SHP77 (cell line): ENCODE measurements at regions not wholly inside any gene's neighbourhood (a gene's known extent, or its start where the extent isn't known, plus 50 kb on each side); places are given as distances from the start of the nearest gene placed in this dataset.

Source experiments
- DNase-seq, 2 experiments: peaks; one replicate each; lab custom pipeline; 2025; lab: John Stamatoyannopoulos, UW

DNA sequence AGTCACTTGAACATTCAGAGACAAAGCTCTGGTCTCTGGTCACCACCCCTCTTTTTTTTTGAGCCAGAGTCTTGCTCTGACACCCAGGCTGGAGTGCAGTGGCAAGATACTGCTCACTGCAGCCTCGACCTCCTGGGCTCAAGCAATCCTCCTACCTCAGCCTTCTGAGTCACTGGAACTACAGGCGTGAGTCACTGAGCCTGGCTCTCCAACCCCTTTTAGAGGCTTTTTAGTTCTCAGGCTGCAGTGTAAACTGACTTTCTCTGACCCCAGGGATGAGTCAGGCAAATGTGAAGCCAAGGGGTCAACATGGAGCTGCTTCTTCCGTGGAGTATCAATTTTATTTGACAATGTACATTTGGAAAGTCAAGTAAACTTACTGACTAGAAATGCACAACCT is 229.2 kb downstream of the PTTG2 start:
- DNase-seq = no peak

DNA sequence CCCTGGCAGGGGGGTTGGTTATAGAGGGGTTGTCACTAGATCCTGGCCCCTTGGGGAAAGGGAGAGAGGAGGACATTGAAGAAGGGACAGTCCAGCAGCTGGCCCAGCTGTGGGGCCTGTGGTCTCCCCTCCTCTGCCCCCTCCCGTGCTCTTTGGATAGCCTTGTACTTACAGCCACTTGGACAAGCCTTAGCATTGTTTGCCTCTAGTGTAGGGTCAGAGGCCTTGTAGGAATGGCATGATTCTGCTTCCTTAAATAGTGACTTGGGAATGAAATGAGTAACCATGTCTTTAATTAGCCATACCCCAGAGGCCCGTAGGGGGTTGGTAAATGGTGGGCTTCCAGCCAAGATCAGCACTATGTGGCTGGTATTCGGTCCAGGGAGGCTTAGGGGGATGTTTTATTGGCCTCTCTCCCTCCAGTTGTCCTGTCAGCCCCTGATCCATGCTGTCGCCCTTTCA is 230.6 kb downstream of the PTTG2 start:
- DNase-seq = no peak

GRCh38 chr4:38192516-38192915 is 232.3 kb downstream of the PTTG2 start:
- no peak for DNase-seq

- DNase-seq = no peak
Observed at GRCh38 chr4:38193236-38193863, 233.2 kb downstream of the PTTG2 start.

- no peak for DNase-seq
Observed at GRCh38 chr4:38194047-38194602, 233.9 kb downstream of the PTTG2 start.

DNA sequence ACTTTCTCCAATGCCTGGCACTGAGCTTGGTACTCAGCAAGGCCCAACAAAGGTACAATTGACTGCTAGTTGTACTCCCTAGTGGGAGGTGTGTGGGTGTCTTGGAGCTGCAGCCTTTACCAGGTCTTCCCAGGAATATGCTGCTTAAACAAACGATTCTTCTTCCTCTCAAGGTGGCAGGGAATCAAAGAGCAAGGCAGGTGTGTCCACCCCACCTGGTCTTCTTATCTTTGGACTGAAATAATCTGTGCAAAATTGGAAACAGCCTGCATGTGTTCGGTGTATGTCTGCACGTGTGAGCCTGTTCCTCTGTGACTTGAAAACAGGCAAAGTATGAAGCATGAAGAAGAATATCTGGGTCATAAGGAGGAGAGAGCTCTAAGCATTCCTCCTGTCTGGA is 235.3 kb downstream of the PTTG2 start:
- DNase-seq = no peak

- no peak for DNase-seq
Observed at GRCh38 chr4:38195911-38196310, 235.7 kb downstream of the PTTG2 start.

DNA sequence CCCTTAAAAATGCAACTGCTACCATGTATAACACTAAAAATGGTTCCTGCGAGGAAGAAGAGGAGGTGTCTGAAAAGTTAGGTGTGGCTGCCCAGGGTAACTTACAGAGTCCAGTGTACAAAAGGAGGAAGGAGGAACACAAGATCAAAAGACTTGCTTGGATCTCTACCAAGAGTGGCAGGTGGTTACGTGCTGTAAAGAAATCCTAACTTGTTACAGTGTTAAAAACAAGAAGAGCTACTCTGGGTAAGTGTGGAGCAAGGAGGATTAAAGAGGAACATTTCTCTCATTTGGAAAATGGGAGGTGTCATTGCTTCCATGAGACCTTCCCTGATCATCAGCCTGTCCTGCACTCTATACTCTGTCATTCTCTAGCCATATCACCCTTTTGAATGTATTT is 242.0 kb downstream of the PTTG2 start:
- no peak for DNase-seq

- no peak for DNase-seq
Observed at GRCh38 chr4:38203609-38204008, 243.4 kb downstream of the PTTG2 start.

GRCh38 chr4:38204339-38205035 is 244.3 kb downstream of the PTTG2 start:
- no peak for DNase-seq

DNA sequence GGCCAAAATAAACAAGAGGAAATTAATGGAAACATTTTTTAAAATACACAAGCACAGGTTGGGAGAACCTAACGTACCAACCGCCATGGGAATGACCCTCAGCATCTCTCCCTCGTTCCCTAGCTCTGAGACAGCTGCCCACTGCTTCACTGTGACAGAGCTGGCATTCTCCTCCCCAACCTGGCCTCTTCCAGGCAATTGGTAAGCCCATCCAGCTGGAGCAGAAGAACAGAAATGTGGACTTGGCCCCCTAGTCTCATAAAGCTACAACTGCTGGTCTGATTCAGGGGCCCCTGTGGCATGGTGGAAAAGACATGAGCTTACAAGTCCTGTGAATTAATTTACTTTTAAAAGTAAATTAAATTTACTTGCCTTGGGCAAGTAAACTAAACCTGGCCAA is 245.1 kb downstream of the PTTG2 start:
- no peak for DNase-seq

- DNase-seq = no peak
Observed at GRCh38 chr4:38207110-38207457, 246.9 kb downstream of the PTTG2 start.

GRCh38 chr4:38209654-38210053 is 249.5 kb downstream of the PTTG2 start:
- no peak for DNase-seq

DNA sequence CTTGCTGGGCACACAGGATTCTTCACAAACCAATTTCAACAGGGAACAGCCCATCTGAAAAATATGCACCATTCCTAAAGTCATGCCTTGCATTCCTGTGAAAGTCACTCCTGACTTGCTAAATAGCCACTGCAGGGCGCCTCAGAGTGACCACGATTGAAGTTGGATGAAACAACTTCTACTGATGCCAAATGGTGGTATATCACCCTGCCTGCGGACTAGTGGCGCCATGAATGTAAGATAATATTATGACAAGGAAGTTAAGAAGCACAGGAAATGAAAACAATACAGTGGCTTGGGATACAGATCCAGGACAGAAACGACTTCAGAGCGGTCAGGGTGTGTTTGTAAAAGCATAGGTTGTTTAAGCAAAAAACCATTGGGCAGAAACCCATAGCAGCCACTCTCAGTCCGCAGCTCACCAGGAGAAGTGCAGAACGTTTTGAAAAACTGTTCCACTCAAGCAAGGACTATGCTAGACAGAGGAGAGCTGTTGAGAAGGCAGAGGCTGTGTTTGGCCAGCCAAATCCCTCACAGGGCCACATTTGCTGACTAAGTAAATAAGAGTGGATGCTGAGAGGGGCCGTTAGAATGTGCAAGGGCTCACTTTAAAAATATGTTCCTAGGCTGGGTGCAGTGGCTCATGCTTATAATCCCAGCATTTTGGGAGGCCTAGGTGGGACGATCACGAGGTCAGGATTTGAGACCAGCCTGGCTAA is 250.4 kb downstream of the PTTG2 start:
- no peak for DNase-seq

- no peak for DNase-seq
Observed at GRCh38 chr4:38211885-38212284, 251.7 kb downstream of the PTTG2 start.

DNA sequence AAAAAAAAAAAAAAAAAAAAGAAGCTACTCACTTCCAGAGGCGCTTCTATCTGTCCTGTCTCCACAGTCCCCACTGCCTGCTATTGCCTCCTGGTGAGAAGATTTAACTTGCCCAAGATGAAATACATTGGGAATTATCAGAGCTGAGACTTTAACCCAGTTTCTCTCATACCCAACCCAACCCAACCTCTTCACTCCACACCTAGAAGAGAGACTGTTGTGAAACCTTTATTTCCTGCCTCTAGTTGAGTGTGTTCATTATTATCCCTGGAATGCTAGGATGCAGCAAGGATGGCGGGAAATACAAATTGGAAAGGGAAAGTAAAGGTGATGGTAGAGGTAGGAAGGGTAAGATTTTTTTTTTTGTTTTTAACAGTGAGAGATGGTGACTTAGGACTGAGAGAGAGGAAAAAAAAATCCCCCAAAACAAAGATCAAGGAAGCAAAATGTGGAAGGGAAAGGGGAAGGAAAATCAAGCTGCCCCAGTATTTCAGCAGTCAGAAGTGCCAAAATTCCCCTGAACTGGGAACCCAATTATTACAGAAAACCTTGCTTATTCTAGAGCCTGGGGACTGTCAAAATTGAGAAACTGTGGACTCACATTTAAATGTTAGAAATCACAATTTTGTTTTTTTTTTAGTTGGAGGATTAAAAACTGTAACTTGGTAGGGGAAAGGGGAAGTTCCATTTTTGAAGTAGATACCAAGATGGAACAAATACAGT is 253.0 kb downstream of the PTTG2 start:
- no peak for DNase-seq

- no peak for DNase-seq
Observed at GRCh38 chr4:38222892-38223291, 262.7 kb downstream of the PTTG2 start.

GRCh38 chr4:38223306-38223705 is 263.1 kb downstream of the PTTG2 start:
- no peak for DNase-seq

GRCh38 chr4:38223782-38224236 is 263.6 kb downstream of the PTTG2 start:
- no peak for DNase-seq

- DNase-seq = no peak
Observed at GRCh38 chr4:38224850-38225249, 264.7 kb downstream of the PTTG2 start.

DNA sequence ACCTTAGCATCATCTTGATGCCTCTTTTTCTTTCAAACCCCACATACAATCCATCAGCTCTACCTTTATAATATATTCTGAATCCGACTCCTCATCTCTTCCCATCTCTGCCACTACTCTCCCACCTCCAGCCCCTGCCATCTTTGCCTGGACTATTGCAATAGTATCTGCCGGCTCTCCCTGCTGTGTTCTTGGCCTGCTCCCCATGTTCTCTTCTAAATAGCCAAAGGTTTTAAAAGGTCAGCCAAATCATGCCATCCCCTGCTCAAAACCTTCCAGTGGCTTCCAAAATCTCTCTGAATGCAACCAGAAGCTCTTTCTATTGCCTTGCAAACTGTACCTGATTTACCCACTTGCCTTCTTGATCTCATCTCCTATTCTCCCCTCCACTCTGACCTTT is 266.0 kb downstream of the PTTG2 start:
- no peak for DNase-seq

GRCh38 chr4:38230121-38230801 is 270.1 kb downstream of the PTTG2 start:
- DNase-seq = no peak
